HFF-Myc (cell line): ENCODE measurements at regions not wholly inside any gene's neighbourhood (a gene's known extent, or its start where the extent isn't known, plus 50 kb on each side); places are given as distances from the start of the nearest gene placed in this dataset.

Source experiments
- DNase-seq: peaks from one replicate; pipeline ENCODE4 v3.0.0-alpha.2; 2011; ENCODE audit warnings: low read depth; ENCODE audit errors: extremely low read depth
- H3K4me3 ChIP-seq: replicated peaks from 2 replicates; pipeline ENCODE4 v1.5.1; 2011; ENCODE audit warnings: low read depth, mild to moderate bottlenecking, control low read depth, low read length
- TF ChIP-seq, protein P1 (sequence below): IDR thresholded peaks from 2 replicates; pipeline ENCODE4 v1.5.1; 2012; ENCODE audit warnings: mild to moderate bottlenecking, low read depth, low read length, control low read depth; ENCODE audit errors: missing control alignments

DNA sequence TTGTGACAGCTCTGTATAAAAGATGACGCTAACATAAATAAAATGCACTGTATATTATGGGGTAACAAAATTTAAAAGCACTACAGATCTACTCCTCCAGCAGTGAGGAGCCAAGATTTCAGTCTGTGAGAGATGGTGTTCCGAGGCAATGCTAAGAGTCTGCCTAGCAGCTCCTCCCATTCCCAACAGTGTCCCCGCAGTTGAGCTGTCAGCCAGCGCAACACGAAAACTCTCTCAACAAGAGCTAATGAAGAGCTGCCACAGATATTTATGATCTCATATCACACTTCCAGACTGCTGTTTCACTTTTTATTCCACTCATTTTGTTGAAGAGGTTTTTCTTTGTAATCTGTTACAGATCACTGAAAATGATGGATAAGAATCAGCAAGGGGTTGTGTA is 53.9 kb upstream of the ESRRG start:
- H3K4me3 ChIP-seq: no peak overlapping the region
- TF ChIP-seq, protein P1, sequence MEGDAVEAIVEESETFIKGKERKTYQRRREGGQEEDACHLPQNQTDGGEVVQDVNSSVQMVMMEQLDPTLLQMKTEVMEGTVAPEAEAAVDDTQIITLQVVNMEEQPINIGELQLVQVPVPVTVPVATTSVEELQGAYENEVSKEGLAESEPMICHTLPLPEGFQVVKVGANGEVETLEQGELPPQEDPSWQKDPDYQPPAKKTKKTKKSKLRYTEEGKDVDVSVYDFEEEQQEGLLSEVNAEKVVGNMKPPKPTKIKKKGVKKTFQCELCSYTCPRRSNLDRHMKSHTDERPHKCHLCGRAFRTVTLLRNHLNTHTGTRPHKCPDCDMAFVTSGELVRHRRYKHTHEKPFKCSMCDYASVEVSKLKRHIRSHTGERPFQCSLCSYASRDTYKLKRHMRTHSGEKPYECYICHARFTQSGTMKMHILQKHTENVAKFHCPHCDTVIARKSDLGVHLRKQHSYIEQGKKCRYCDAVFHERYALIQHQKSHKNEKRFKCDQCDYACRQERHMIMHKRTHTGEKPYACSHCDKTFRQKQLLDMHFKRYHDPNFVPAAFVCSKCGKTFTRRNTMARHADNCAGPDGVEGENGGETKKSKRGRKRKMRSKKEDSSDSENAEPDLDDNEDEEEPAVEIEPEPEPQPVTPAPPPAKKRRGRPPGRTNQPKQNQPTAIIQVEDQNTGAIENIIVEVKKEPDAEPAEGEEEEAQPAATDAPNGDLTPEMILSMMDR: no peak
- no peak for DNase-seq
